ENCODE measurements at regions not wholly inside any gene's neighbourhood (a gene's known extent, or its start where the extent isn't known, plus 50 kb on each side); places are given as distances from the start of the nearest gene placed in this dataset.

DNA sequence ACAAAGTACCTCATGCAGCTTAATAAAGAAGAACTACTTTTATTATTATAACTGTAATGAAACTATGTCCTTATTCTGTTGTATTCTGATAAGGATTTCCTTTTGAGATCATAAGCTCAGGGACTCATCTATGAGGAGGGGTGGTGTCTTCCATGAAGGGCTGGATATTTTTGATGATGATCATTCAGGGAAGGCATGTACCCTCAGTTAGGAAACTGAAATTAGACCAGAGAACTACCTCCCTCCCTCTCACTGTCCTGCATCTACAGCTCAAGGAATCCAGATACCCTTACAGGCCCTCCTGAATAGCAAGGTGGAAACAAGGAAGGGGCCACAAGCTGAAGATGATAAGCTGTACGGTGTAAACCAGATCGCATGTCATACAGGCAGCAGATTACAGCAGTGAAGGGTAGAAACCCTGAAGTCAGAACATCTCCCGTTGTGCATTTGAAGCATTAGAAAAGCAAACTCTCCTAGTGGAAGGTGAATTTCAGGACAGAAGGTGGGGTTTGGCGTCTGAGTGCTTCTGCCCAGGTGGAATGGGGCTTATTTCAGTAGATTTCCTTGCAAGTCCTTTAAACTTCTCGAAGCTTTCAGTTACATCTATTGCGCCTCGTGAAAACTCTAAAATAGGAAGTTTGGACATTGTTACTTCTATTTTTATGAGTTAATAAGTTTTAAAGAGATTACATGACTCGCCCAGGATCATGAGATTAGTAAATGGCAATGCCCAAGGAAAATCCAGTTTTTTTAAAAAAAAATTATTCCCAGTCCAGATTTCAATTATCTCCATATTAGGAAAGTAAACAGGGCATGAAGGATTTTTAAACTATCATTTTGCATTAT lies 101.1 kb upstream of the HNRNPU start:
- TF ChIP-seq CTCF (conservative IDR thresholded peaks at IDR 0.05; ENCODE audit: low read depth, low read length) = no peak
- no peak for TF ChIP-seq EZH2 (IDR thresholded peaks at IDR 0.05; ENCODE audit: borderline replicate concordance, low read depth, low read length, poor library complexity, severe bottlenecking)
